WTC11 (cell line): ENCODE measurements at regions not wholly inside any gene's neighbourhood (a gene's known extent, or its start where the extent isn't known, plus 50 kb on each side); places are given as distances from the start of the nearest gene placed in this dataset.

Experiments
- MXD4 ChIP-seq: fragments of 250-450 bp; sonication (Bioruptor Pico); IDR thresholded peaks from 2 replicates; pipeline ENCODE4 v1.8.0; 2021; ENCODE audit warnings: mild to moderate bottlenecking, moderate library complexity, borderline replicate concordance
- TF ChIP-seq, protein P1 (sequence below): fragments of 200-600 bp; IDR thresholded peaks from 2 replicates; pipeline ENCODE4 v1.8.0; 2022; ENCODE audit warnings: antibody characterized with exemption

GRCh38 chr2:224261326-224261725 is 140.6 kb downstream of the FAM124B start:
- TF ChIP-seq, protein P1, sequence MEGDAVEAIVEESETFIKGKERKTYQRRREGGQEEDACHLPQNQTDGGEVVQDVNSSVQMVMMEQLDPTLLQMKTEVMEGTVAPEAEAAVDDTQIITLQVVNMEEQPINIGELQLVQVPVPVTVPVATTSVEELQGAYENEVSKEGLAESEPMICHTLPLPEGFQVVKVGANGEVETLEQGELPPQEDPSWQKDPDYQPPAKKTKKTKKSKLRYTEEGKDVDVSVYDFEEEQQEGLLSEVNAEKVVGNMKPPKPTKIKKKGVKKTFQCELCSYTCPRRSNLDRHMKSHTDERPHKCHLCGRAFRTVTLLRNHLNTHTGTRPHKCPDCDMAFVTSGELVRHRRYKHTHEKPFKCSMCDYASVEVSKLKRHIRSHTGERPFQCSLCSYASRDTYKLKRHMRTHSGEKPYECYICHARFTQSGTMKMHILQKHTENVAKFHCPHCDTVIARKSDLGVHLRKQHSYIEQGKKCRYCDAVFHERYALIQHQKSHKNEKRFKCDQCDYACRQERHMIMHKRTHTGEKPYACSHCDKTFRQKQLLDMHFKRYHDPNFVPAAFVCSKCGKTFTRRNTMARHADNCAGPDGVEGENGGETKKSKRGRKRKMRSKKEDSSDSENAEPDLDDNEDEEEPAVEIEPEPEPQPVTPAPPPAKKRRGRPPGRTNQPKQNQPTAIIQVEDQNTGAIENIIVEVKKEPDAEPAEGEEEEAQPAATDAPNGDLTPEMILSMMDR = no peak
- no peak for TF ChIP-seq MXD4 (CRISPR knock-in tag)
